Common myeloid progenitor, CD34-positive (primary cell): ENCODE measurements at regions not wholly inside any gene's neighbourhood (a gene's known extent, or its start where the extent isn't known, plus 50 kb on each side); places are given as distances from the start of the nearest gene placed in this dataset.
A peak's percentile ranks its signal among the peaks of the same experiment; 100 is the strongest.

Experiments used
- CTCF ChIA-PET: fragments of 350-600 bp; sonication (Branson Sonifier 250); formaldehyde crosslinking; loops from one replicate; lab custom pipeline; 2021; ENCODE audit warnings: antibody characterized with exemption; lab: Charles Lee
- POLR2A ChIA-PET: fragments of 350-600 bp; sonication (Branson Sonifier 250); formaldehyde crosslinking; loops from one replicate; lab custom pipeline; 2021; ENCODE audit warnings: antibody characterized with exemption; lab: Charles Lee
- DNase-seq, 3 donors: peaks; one replicate each; pipeline versions ENCODE4 v3.0.0 to v3.0.0-alpha.2; 2013
- H3K27ac ChIP-seq, 2 experiments: 1 replicate in 1 of 2; 2 replicates in 1 of 2; pipeline ENCODE4 v1.7.0; 2013; ENCODE audit warnings: inconsistent platforms in 2 of 2, low read length in 2 of 2, mild to moderate bottlenecking in 2 of 2, low read depth in 1 of 2, moderate library complexity in 1 of 2; ENCODE audit not compliant: severe bottlenecking in 2 of 2, insufficient read depth in 1 of 2, poor library complexity in 1 of 2
- H3K27me3 ChIP-seq, 5 experiments: replicated peaks in 2 of 5; 1 replicate in 3 of 5; 2 replicates in 2 of 5; pipeline versions ENCODE4 v1.6.1 to v1.7.0; 2013; ENCODE audit warnings: low read length in 4 of 5, mild to moderate bottlenecking in 2 of 5, moderate library complexity in 2 of 5, inconsistent platforms in 1 of 5; ENCODE audit not compliant: insufficient read depth in 5 of 5, control insufficient read depth in 4 of 5
- H3K36me3 ChIP-seq, 4 experiments: 1 replicate in 2 of 4; 2 replicates in 2 of 4; pipeline versions ENCODE4 v1.6.1 to v1.7.0; 2013; ENCODE audit warnings: low read length in 3 of 4, control low read depth in 1 of 4, mild to moderate bottlenecking in 1 of 4; ENCODE audit not compliant: control insufficient read depth in 4 of 4, insufficient read depth in 4 of 4
- H3K4me1 ChIP-seq, 4 experiments: 1 replicate in 3 of 4; 2 replicates in 1 of 4; pipeline versions ENCODE4 v1.6.1 to v1.7.1; 2013; ENCODE audit warnings: low read length in 3 of 4, mild to moderate bottlenecking in 3 of 4, control low read depth in 1 of 4, inconsistent platforms in 1 of 4, moderate library complexity in 1 of 4; ENCODE audit not compliant: control insufficient read depth in 4 of 4, insufficient read depth in 4 of 4; ENCODE audit errors: control extremely low read depth in 1 of 4
- H3K4me3 ChIP-seq, 7 experiments: 1 replicate in 4 of 7; 2 replicates in 3 of 7; pipeline versions ENCODE4 v1.5.1 to v1.7.0; 2013; ENCODE audit warnings: mild to moderate bottlenecking in 7 of 7, low read length in 6 of 7, moderate library complexity in 6 of 7, inconsistent platforms in 2 of 7, low read depth in 2 of 7, control low read depth in 1 of 7; ENCODE audit not compliant: insufficient read depth in 4 of 7, control insufficient read depth in 1 of 7; ENCODE audit errors: extremely low read depth in 1 of 7
- H3K9me3 ChIP-seq, 5 experiments: 1 replicate in 4 of 5; 2 replicates in 1 of 5; pipeline versions ENCODE4 v1.6.1 to v1.7.1; 2013; ENCODE audit warnings: low read length in 4 of 5, mild to moderate bottlenecking in 2 of 5, inconsistent platforms in 1 of 5, low read depth in 1 of 5, moderate library complexity in 1 of 5; ENCODE audit not compliant: control insufficient read depth in 4 of 5, insufficient read depth in 2 of 5; ENCODE audit errors: control extremely low read depth in 1 of 5
- WGBS: methylation state at CpG from one replicate; pipeline ENCODE4 v1.1.5; 2013; ENCODE audit not compliant: insufficient coverage; 5-methylcytosine and 5-hydroxymethylcytosine counted together

GRCh38 chr3:3383461-3383860, 204.0 kb upstream of the CRBN start:
- H3K4me3 ChIP-seq = no peak overlapping the region
- 20% methylated on average over 3 of the region's 4 CpGs for WGBS
- no peaks in the 10 kb centered on the region for H3K4me1 ChIP-seq
- H3K36me3 ChIP-seq = no peaks in the 10 kb centered on the region
- peak in 2 of 3 donors; percentile 5 to 17 for DNase-seq
- no peaks in the 10 kb centered on the region for H3K27me3 ChIP-seq
- CTCF ChIA-PET = no interaction called here
- H3K27ac ChIP-seq = no peak overlapping the region
- peaks cover 0 to 1% (median 0%) of the 10 kb centered on the region in 5 experiments for H3K9me3 ChIP-seq
- POLR2A ChIA-PET = no interaction called here

GRCh38 chr3:3372210-3372777, 192.8 kb upstream of the CRBN start:
- H3K36me3 ChIP-seq = no peaks in the 10 kb centered on the region
- no peaks in the 10 kb centered on the region for H3K27me3 ChIP-seq
- H3K27ac ChIP-seq = no peak overlapping the region
- H3K4me3 ChIP-seq = no peak overlapping the region
- peaks cover 0 to 11% (median 0%) of the 10 kb centered on the region in 5 experiments for H3K9me3 ChIP-seq
- no peaks in the 10 kb centered on the region for H3K4me1 ChIP-seq
- POLR2A ChIA-PET = no interaction called here
- CTCF ChIA-PET = interaction anchor here (1.2 kb wide), 1 partner anchor 17 kb away, joined by 4 read pairs; no protein-coding TSS in a partner anchor
- DNase-seq = no peak
- 87% methylated on average over 4 of the region's 5 CpGs for WGBS

GRCh38 chr3:3368306-3368705, 188.8 kb upstream of the CRBN start:
- DNase-seq = no peak
- POLR2A ChIA-PET = no interaction called here
- Histone ChIP-seq H3K27me3 (no peaks in the 10 kb centered on the region), H3K4me1 (peaks cover 0 to 4% (median 2%) of the 10 kb centered on the region in 4 experiments), H3K36me3 (no peaks in the 10 kb centered on the region), H3K4me3 (no peak overlapping the region), H3K27ac (no peak overlapping the region), H3K9me3 (no peaks in the 10 kb centered on the region)
- CTCF ChIA-PET = no interaction called here
- 100% methylated on average over 1 of the region's 4 CpGs for WGBS

GRCh38 chr3:3366386-3366785, 186.9 kb upstream of the CRBN start:
- Histone ChIP-seq H3K4me3 (no peak overlapping the region), H3K27ac (no peak overlapping the region), H3K9me3 (no peaks in the 10 kb centered on the region), H3K4me1 (peaks cover 0 to 4% (median 2%) of the 10 kb centered on the region in 4 experiments), H3K27me3 (no peaks in the 10 kb centered on the region), H3K36me3 (no peaks in the 10 kb centered on the region)
- POLR2A ChIA-PET = no interaction called here
- DNase-seq = peak in 2 of 3 donors; percentile 23 to 50
- WGBS = 52% methylated on average over 3 of the region's 5 CpGs
- CTCF ChIA-PET = no interaction called here

- 100% methylated on average over 2 of the region's 2 CpGs for WGBS
- no peak for DNase-seq
- H3K27ac ChIP-seq = no peak overlapping the region
- POLR2A ChIA-PET = no interaction called here
- H3K4me3 ChIP-seq = no peak overlapping the region
- H3K27me3 ChIP-seq = no peaks in the 10 kb centered on the region
- peaks cover 0 to 4% (median 2%) of the 10 kb centered on the region in 4 experiments for H3K4me1 ChIP-seq
- no peaks in the 10 kb centered on the region for H3K36me3 ChIP-seq
- no peaks in the 10 kb centered on the region for H3K9me3 ChIP-seq
- CTCF ChIA-PET = no interaction called here
Measured at GRCh38 chr3:3365716-3366115, 186.2 kb upstream of the CRBN start.

GRCh38 chr3:3356846-3357245, 177.4 kb upstream of the CRBN start:
- ChIA-PET POLR2A (no interaction called here), CTCF (no interaction called here)
- Histone ChIP-seq H3K27me3 (no peaks in the 10 kb centered on the region), H3K9me3 (peaks cover 0 to 2% (median 0%) of the 10 kb centered on the region in 5 experiments), H3K4me1 (peaks cover 0 to 5% (median 2%) of the 10 kb centered on the region in 4 experiments), H3K4me3 (no peak overlapping the region), H3K27ac (no peak overlapping the region), H3K36me3 (no peaks in the 10 kb centered on the region)
- DNase-seq = peak in 2 of 3 donors; percentile 27 to 36

GRCh38 chr3:3355442-3355841, 176.0 kb upstream of the CRBN start:
- no peak for DNase-seq
- POLR2A ChIA-PET = no interaction called here
- Histone ChIP-seq H3K4me1 (peaks cover 0 to 5% (median 2%) of the 10 kb centered on the region in 4 experiments), H3K36me3 (no peaks in the 10 kb centered on the region), H3K27ac (no peak overlapping the region), H3K9me3 (peaks cover 0 to 2% (median 0%) of the 10 kb centered on the region in 5 experiments), H3K4me3 (no peak overlapping the region), H3K27me3 (no peaks in the 10 kb centered on the region)
- CTCF ChIA-PET = no interaction called here
- WGBS = no CpG with 5 or more reads among the region's 1 CpG
